ENCODE measurements at regions not wholly inside any gene's neighbourhood (a gene's known extent, or its start where the extent isn't known, plus 50 kb on each side); places are given as distances from the start of the nearest gene placed in this dataset.

DNA sequence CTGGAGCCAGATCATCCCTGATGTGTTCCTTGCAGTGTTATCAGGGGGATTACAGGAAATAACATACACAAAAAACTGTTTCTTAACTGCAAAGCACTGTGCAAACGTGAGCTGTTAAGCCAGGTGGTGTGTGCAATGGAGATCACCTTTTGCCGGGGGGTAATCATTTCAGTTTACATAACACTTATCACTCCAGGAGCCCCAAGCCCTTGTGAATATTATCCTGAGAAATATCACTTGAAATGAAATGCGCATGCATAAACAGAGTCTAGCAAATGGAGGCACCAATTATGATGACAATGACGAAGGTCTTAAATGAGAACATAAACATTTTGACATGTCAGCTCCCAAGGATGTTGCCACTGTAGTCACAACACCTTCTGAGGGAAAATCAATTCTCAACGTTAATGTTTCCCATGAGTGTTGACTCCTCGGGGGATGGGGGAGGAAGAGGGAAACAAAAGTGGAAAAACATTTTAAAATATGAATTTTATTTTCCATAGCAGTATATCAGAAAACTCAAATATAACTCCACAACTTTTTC lies 54.5 kb upstream of the RAD23B start:
- no peak for TF ChIP-seq EZH2 (IDR thresholded peaks at IDR 0.05; ENCODE audit: low read length, missing control alignments)
- TF ChIP-seq, protein P1, sequence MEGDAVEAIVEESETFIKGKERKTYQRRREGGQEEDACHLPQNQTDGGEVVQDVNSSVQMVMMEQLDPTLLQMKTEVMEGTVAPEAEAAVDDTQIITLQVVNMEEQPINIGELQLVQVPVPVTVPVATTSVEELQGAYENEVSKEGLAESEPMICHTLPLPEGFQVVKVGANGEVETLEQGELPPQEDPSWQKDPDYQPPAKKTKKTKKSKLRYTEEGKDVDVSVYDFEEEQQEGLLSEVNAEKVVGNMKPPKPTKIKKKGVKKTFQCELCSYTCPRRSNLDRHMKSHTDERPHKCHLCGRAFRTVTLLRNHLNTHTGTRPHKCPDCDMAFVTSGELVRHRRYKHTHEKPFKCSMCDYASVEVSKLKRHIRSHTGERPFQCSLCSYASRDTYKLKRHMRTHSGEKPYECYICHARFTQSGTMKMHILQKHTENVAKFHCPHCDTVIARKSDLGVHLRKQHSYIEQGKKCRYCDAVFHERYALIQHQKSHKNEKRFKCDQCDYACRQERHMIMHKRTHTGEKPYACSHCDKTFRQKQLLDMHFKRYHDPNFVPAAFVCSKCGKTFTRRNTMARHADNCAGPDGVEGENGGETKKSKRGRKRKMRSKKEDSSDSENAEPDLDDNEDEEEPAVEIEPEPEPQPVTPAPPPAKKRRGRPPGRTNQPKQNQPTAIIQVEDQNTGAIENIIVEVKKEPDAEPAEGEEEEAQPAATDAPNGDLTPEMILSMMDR (conservative IDR thresholded peaks at IDR 0.05 in 1 of 2, IDR thresholded peaks at IDR 0.05 in 1 of 2; ENCODE audit: low read depth in 1 of 2, low read length in 2 of 2): no peak
